ENCODE measurements at regions not wholly inside any gene's neighbourhood (a gene's known extent, or its start where the extent isn't known, plus 50 kb on each side); places are given as distances from the start of the nearest gene placed in this dataset.

GRCh38 chr10:89148061-89148460, 59.1 kb downstream of the CH25H start:
- no peak for DNase-seq
- no peak overlapping the region for H3K9ac ChIP-seq (ENCODE audit: extremely low read depth, low read length, poor library complexity, severe bottlenecking)
- no peaks in the 10 kb centered on the region for H3K27me3 ChIP-seq (ENCODE audit: control insufficient read depth, insufficient read depth, low read length, poor library complexity, severe bottlenecking)
- H3K27ac Mint-ChIP-seq = no peak overlapping the region
- TF ChIP-seq CTCF (conservative IDR thresholded peaks at IDR 0.05) = no peak
- no peaks in the 10 kb centered on the region for H3K36me3 ChIP-seq (ENCODE audit: control insufficient read depth, insufficient read depth, low read length)
- 89 to 100% methylated on average over 2 to 5 of the region's 5 CpGs for WGBS, 2 experiments (ENCODE audit: insufficient coverage in 1 of 2, insufficient read length in 1 of 2)
- H3K4me1 Mint-ChIP-seq = no peaks in the 10 kb centered on the region
- H3K9me3 ChIP-seq (ENCODE audit: control insufficient read depth, low read length) = no peaks in the 10 kb centered on the region
- no peak overlapping the region for H3K4me3 Mint-ChIP-seq
- no peaks in the 10 kb centered on the region for H3K36me3 Mint-ChIP-seq (ENCODE audit: low read depth)
- no peak overlapping the region for H3K27ac ChIP-seq (ENCODE audit: low read depth, low read length)
- peaks cover 11% of the 10 kb centered on the region for H3K9me3 Mint-ChIP-seq
- H3K4me3 ChIP-seq (ENCODE audit: low read length) = no peak overlapping the region
- H3K27me3 Mint-ChIP-seq (ENCODE audit: insufficient read depth) = no peaks in the 10 kb centered on the region
- H3K4me1 ChIP-seq (ENCODE audit: control insufficient read depth, insufficient read depth, low read length) = no peaks in the 10 kb centered on the region

GRCh38 chr10:89147256-89147655, 59.9 kb downstream of the CH25H start:
- Mint-ChIP-seq H3K4me1 (no peaks in the 10 kb centered on the region), H3K27me3 (ENCODE audit: insufficient read depth) (no peaks in the 10 kb centered on the region), H3K9me3 (peaks cover 11% of the 10 kb centered on the region), H3K27ac (no peak overlapping the region), H3K36me3 (ENCODE audit: low read depth) (no peaks in the 10 kb centered on the region), H3K4me3 (no peak overlapping the region)
- H3K4me1 ChIP-seq (ENCODE audit: control insufficient read depth, insufficient read depth, low read length) = no peaks in the 10 kb centered on the region
- WGBS, 2 experiments (ENCODE audit: insufficient coverage in 1 of 2, insufficient read length in 1 of 2) = 55 to 89% methylated on average over 1 to 2 of the region's 2 CpGs
- no peak for TF ChIP-seq CTCF (conservative IDR thresholded peaks at IDR 0.05)
- no peak for DNase-seq
- no peaks in the 10 kb centered on the region for H3K9me3 ChIP-seq (ENCODE audit: control insufficient read depth, low read length)
- H3K27ac ChIP-seq (ENCODE audit: low read depth, low read length) = no peak overlapping the region
- H3K4me3 ChIP-seq (ENCODE audit: low read length) = no peak overlapping the region
- no peaks in the 10 kb centered on the region for H3K27me3 ChIP-seq (ENCODE audit: control insufficient read depth, insufficient read depth, low read length, poor library complexity, severe bottlenecking)
- H3K36me3 ChIP-seq (ENCODE audit: control insufficient read depth, insufficient read depth, low read length) = no peaks in the 10 kb centered on the region
- H3K9ac ChIP-seq (ENCODE audit: extremely low read depth, low read length, poor library complexity, severe bottlenecking) = no peak overlapping the region

- Mint-ChIP-seq H3K4me3 (no peak overlapping the region), H3K36me3 (ENCODE audit: low read depth) (no peaks in the 10 kb centered on the region), H3K4me1 (no peaks in the 10 kb centered on the region), H3K27me3 (ENCODE audit: insufficient read depth) (no peaks in the 10 kb centered on the region), H3K9me3 (peaks cover 11% of the 10 kb centered on the region), H3K27ac (no peak overlapping the region)
- TF ChIP-seq CTCF (conservative IDR thresholded peaks at IDR 0.05) = no peak
- Histone ChIP-seq H3K4me1 (ENCODE audit: control insufficient read depth, insufficient read depth, low read length) (no peaks in the 10 kb centered on the region), H3K9me3 (ENCODE audit: control insufficient read depth, low read length) (no peaks in the 10 kb centered on the region), H3K4me3 (ENCODE audit: low read length) (no peak overlapping the region), H3K36me3 (ENCODE audit: control insufficient read depth, insufficient read depth, low read length) (no peaks in the 10 kb centered on the region), H3K9ac (ENCODE audit: extremely low read depth, low read length, poor library complexity, severe bottlenecking) (no peak overlapping the region), H3K27ac (ENCODE audit: low read depth, low read length) (no peak overlapping the region), H3K27me3 (ENCODE audit: control insufficient read depth, insufficient read depth, low read length, poor library complexity, severe bottlenecking) (no peaks in the 10 kb centered on the region)
- DNase-seq = no peak
- 97 to 100% methylated on average over 2 to 4 of the region's 4 CpGs for WGBS, 2 experiments (ENCODE audit: insufficient coverage in 1 of 2, insufficient read length in 1 of 2)
Observed at GRCh38 chr10:89144836-89145235, 62.3 kb downstream of the CH25H start.

Data from endodermal cell (in vitro differentiated cells).